ENCODE measurements at regions not wholly inside any gene's neighbourhood (a gene's known extent, or its start where the extent isn't known, plus 50 kb on each side); places are given as distances from the start of the nearest gene placed in this dataset.

DNA sequence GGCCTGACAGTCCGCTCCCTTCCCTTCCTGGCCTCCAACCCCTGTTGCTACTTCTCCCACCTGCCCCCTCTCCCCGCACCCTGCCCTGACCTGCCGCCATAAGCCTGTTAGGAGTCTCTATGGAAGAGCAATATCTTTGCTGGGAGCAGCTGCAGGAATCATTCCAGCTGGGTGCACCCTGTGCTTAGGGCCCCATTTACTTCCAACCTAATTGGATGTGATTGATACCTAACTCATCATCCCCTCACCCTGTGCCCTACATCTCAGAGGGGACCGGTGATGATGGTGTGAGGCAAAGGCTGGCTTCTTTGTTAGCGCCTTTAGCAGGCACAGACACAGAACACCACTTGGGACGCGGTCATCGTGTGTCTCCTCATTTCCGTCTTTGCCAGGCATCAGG, 80.0 kb upstream of the FAM180A start:
- no peaks in the 10 kb centered on the region for H3K79me2 ChIP-seq (ENCODE audit: insufficient read depth, low read depth, low read length)
- BruUV-seq (replicated peaks) = no TSS peak
- DNase-seq (ENCODE audit: low spot score) = no peak
- POLR2A ChIA-PET = interaction anchor here (2.1 kb wide), 1 partner anchor 13 kb away, joined by 4 read pairs; no protein-coding TSS in a partner anchor
- TF ChIP-seq, protein P1, sequence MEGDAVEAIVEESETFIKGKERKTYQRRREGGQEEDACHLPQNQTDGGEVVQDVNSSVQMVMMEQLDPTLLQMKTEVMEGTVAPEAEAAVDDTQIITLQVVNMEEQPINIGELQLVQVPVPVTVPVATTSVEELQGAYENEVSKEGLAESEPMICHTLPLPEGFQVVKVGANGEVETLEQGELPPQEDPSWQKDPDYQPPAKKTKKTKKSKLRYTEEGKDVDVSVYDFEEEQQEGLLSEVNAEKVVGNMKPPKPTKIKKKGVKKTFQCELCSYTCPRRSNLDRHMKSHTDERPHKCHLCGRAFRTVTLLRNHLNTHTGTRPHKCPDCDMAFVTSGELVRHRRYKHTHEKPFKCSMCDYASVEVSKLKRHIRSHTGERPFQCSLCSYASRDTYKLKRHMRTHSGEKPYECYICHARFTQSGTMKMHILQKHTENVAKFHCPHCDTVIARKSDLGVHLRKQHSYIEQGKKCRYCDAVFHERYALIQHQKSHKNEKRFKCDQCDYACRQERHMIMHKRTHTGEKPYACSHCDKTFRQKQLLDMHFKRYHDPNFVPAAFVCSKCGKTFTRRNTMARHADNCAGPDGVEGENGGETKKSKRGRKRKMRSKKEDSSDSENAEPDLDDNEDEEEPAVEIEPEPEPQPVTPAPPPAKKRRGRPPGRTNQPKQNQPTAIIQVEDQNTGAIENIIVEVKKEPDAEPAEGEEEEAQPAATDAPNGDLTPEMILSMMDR (conservative IDR thresholded peaks at IDR 0.05; ENCODE audit: low read length) = no peak
- no peak for TF ChIP-seq EZH2phosphoT487 (IDR thresholded peaks at IDR 0.05; ENCODE audit: borderline replicate concordance, low read depth, low read length)
- CTCF ChIA-PET (ENCODE audit: unreplicated experiment) = no interaction called here
- H3K4me3 ChIP-seq (ENCODE audit: low read depth, low read length, poor library complexity, severe bottlenecking) = no peak overlapping the region
- H4K20me1 ChIP-seq (ENCODE audit: insufficient read depth, low read length) = no peaks in the 10 kb centered on the region
- no peaks in the 10 kb centered on the region for H3K9me3 ChIP-seq (ENCODE audit: low read length)
- H2AFZ ChIP-seq (ENCODE audit: low read length) = no peak overlapping the region
- intact Hi-C loops (cut with micrococcal nuclease; ENCODE audit: unreplicated experiment) = no loop called here
- H3K9me2 ChIP-seq (ENCODE audit: insufficient read depth, low read length) = no peaks in the 10 kb centered on the region
- H3K36me3 ChIP-seq (ENCODE audit: insufficient read depth, low read length) = no peaks in the 10 kb centered on the region
- no peak overlapping the region for H3K4me2 ChIP-seq (ENCODE audit: low read length)
- no peaks in the 10 kb centered on the region for H3K4me1 ChIP-seq (ENCODE audit: insufficient read depth, low read length, poor library complexity, severe bottlenecking)
- no peak overlapping the region for H3K27ac ChIP-seq (ENCODE audit: low read depth, low read length, poor library complexity, severe bottlenecking)

- H3K36me3 ChIP-seq (ENCODE audit: insufficient read depth, low read length) = no peaks in the 10 kb centered on the region
- no peak overlapping the region for H3K4me2 ChIP-seq (ENCODE audit: low read length)
- TF ChIP-seq, protein P1 (conservative IDR thresholded peaks at IDR 0.05; ENCODE audit: low read length) = no peak
- TF ChIP-seq EZH2phosphoT487 (IDR thresholded peaks at IDR 0.05; ENCODE audit: borderline replicate concordance, low read depth, low read length) = no peak
- H3K9me3 ChIP-seq (ENCODE audit: low read length) = no peaks in the 10 kb centered on the region
- H3K27ac ChIP-seq (ENCODE audit: low read depth, low read length, poor library complexity, severe bottlenecking) = no peak overlapping the region
- CTCF ChIA-PET (ENCODE audit: unreplicated experiment) = no interaction called here
- H3K4me1 ChIP-seq (ENCODE audit: insufficient read depth, low read length, poor library complexity, severe bottlenecking) = no peaks in the 10 kb centered on the region
- intact Hi-C loops (cut with micrococcal nuclease; ENCODE audit: unreplicated experiment) = no loop called here
- POLR2A ChIA-PET = interaction anchor here (0.7 kb wide), 1 partner anchor 13 kb away, joined by 3 read pairs; no protein-coding TSS in a partner anchor
- BruUV-seq (replicated peaks) = no TSS peak
- H2AFZ ChIP-seq (ENCODE audit: low read length) = no peak overlapping the region
- H3K9me2 ChIP-seq (ENCODE audit: insufficient read depth, low read length) = no peaks in the 10 kb centered on the region
- no peak overlapping the region for H3K4me3 ChIP-seq (ENCODE audit: low read depth, low read length, poor library complexity, severe bottlenecking)
- no peak for DNase-seq (ENCODE audit: low spot score)
- H3K79me2 ChIP-seq (ENCODE audit: insufficient read depth, low read depth, low read length) = no peaks in the 10 kb centered on the region
- H4K20me1 ChIP-seq (ENCODE audit: insufficient read depth, low read length) = no peaks in the 10 kb centered on the region
These were observed 78.8 kb upstream of the FAM180A start for GRCh38 chr7:135827391-135827790.

- Histone ChIP-seq H3K4me3 (ENCODE audit: low read depth, low read length, poor library complexity, severe bottlenecking) (no peak overlapping the region), H3K79me2 (ENCODE audit: insufficient read depth, low read depth, low read length) (no peaks in the 10 kb centered on the region), H3K36me3 (ENCODE audit: insufficient read depth, low read length) (no peaks in the 10 kb centered on the region), H3K4me1 (ENCODE audit: insufficient read depth, low read length, poor library complexity, severe bottlenecking) (no peaks in the 10 kb centered on the region), H3K4me2 (ENCODE audit: low read length) (no peak overlapping the region), H3K27ac (ENCODE audit: low read depth, low read length, poor library complexity, severe bottlenecking) (no peak overlapping the region), H3K9me3 (ENCODE audit: low read length) (no peaks in the 10 kb centered on the region), H4K20me1 (ENCODE audit: insufficient read depth, low read length) (no peaks in the 10 kb centered on the region), H2AFZ (ENCODE audit: low read length) (no peak overlapping the region), H3K9me2 (ENCODE audit: insufficient read depth, low read length) (no peaks in the 10 kb centered on the region)
- no TSS peak for BruUV-seq (replicated peaks)
- DNase-seq (ENCODE audit: low spot score) = no peak
- ChIA-PET CTCF (ENCODE audit: unreplicated experiment) (no interaction called here), POLR2A (no interaction called here)
- intact Hi-C loops (cut with micrococcal nuclease; ENCODE audit: unreplicated experiment) = no loop called here
- no peak for TF ChIP-seq EZH2phosphoT487 (IDR thresholded peaks at IDR 0.05; ENCODE audit: borderline replicate concordance, low read depth, low read length)
- TF ChIP-seq, protein P1 (conservative IDR thresholded peaks at IDR 0.05; ENCODE audit: low read length) = no peak
These were observed 76.8 kb upstream of the FAM180A start for GRCh38 chr7:135825406-135825805.

Measured in OCI-LY7 (cell line).